K562 (cell line): ENCODE measurements at regions not wholly inside any gene's neighbourhood (a gene's known extent, or its start where the extent isn't known, plus 50 kb on each side); places are given as distances from the start of the nearest gene placed in this dataset.

Experiments used
- C11orf30 ChIP-seq: fragments of 450-650 bp; IDR thresholded peaks from 2 replicates; pipeline ENCODE4 v1.6.1; 2016; ENCODE audit warnings: low read depth, mild to moderate bottlenecking
- NCOA2 ChIP-seq, 2 experiments: fragments of 450-650 bp; IDR thresholded peaks; 2 replicates each; pipeline ENCODE4 v1.6.1; 2018; ENCODE audit warnings: mild to moderate bottlenecking in 2 of 2, moderate library complexity in 1 of 2; ENCODE audit not compliant: partially characterized antibody in 2 of 2
- NFIC ChIP-seq: fragments of 450-650 bp; IDR thresholded peaks from 2 replicates; pipeline ENCODE4 v1.6.1; 2017; ENCODE audit warnings: mild to moderate bottlenecking, inconsistent platforms
- RBBP5 ChIP-seq: fragments of 200-600 bp; sonication (generic); IDR thresholded peaks from 2 replicates; pipeline ENCODE4 v1.6.1; 2012; ENCODE audit warnings: borderline replicate concordance, mild to moderate bottlenecking, low read length, control low read depth, inconsistent platforms; ENCODE audit not compliant: insufficient read depth, poor library complexity, severe bottlenecking
- SMARCA5 ChIP-seq: fragments of 450-650 bp; IDR thresholded peaks from 2 replicates; pipeline ENCODE4 v1.6.1; 2016
- WHSC1 ChIP-seq: IDR thresholded peaks from one replicate; pipeline ENCODE4 v1.6.1; 2012; ENCODE audit warnings: low read length, control low read depth, inconsistent platforms
- TF ChIP-seq, protein P1 (sequence below): sonication (generic); formaldehyde crosslinking; IDR thresholded peaks from 2 replicates; pipeline ENCODE4 v1.8.1; 2023; ENCODE audit warnings: mild to moderate bottlenecking, missing genetic modification reagents
- TF ChIP-seq, protein P2 (sequence below), 2 experiments: fragments of 250-450 bp in 1 of 2; fragments of 450-650 bp in 1 of 2; sonication (Bioruptor Pico) in 1 of 2; IDR thresholded peaks; 2 replicates each; pipeline versions ENCODE4 v1.6.1 to v1.8.0; 2016 to 2021; ENCODE audit warnings: mild to moderate bottlenecking in 2 of 2, moderate library complexity in 2 of 2, missing compliant biosample characterization in 1 of 2, missing genetic modification characterization in 1 of 2
- TF ChIP-seq, protein P3 (sequence below): fragments of 450-650 bp; IDR thresholded peaks from 2 replicates; pipeline ENCODE4 v1.6.1; 2017; ENCODE audit warnings: antibody characterized with exemption, mild to moderate bottlenecking

DNA sequence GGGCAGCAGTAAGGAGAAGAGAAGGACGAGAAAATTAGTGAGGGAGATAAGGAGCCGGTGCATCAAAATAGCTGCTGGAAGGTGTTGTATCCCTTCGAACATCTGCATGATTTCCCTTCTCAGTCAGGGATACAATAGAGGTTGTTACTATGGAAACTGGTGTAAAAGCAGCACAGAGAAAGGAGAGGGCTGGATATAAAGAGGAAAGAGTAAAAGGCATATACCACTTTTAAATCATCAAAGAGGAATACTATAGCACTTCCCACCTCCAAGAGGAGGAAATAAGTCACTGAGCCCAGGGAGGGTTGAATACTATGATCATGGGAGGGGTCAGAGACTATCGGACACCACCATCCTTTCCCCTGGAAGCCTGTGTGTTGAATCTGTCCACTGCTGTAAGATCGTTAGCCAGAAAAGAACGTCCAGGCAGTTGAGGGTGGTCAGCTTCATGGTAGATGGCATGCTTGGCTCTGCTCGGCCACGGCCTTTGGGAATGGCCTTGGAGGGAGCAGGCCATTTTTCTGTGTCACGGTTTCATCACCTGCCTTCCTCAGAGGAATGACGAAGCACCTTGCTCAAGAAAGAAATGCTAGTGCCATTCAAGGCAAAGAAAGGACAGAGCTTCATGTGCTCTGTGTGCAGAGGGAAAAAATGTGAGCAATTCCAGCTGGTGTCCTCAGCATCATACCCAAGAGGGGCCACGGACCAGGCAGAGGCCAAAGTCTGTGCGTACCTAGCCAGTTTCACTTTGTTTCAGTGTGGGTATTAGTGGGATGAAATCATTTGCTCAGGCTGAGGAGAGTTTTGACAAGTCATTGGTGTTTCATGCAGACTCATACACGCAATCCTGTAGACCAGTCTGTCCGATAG, 64.2 kb downstream of the IRF2BP2 start (continued):
- TF ChIP-seq, protein P1, sequence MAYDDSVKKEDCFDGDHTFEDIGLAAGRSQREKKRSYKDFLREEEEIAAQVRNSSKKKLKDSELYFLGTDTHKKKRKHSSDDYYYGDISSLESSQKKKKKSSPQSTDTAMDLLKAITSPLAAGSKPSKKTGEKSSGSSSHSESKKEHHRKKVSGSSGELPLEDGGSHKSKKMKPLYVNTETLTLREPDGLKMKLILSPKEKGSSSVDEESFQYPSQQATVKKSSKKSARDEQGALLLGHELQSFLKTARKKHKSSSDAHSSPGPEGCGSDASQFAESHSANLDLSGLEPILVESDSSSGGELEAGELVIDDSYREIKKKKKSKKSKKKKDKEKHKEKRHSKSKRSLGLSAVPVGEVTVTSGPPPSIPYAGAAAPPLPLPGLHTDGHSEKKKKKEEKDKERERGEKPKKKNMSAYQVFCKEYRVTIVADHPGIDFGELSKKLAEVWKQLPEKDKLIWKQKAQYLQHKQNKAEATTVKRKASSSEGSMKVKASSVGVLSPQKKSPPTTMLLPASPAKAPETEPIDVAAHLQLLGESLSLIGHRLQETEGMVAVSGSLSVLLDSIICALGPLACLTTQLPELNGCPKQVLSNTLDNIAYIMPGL (CRISPR knock-in tag) = no peak
- no peak for TF ChIP-seq NFIC
- TF ChIP-seq, protein P2, sequence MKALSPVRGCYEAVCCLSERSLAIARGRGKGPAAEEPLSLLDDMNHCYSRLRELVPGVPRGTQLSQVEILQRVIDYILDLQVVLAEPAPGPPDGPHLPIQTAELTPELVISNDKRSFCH (CRISPR knock-in tag; IDR thresholded peaks at IDR 0.05) = no peak
- TF ChIP-seq, protein P2 (tag; IDR thresholded peaks at IDR 0.05) = peak; percentile 59
- TF ChIP-seq NCOA2 (IDR thresholded peaks at IDR 0.05; ENCODE audit: partially characterized antibody in 2 of 2) = no peak
- peak; percentile 80 for TF ChIP-seq C11orf30
- TF ChIP-seq, protein P3, sequence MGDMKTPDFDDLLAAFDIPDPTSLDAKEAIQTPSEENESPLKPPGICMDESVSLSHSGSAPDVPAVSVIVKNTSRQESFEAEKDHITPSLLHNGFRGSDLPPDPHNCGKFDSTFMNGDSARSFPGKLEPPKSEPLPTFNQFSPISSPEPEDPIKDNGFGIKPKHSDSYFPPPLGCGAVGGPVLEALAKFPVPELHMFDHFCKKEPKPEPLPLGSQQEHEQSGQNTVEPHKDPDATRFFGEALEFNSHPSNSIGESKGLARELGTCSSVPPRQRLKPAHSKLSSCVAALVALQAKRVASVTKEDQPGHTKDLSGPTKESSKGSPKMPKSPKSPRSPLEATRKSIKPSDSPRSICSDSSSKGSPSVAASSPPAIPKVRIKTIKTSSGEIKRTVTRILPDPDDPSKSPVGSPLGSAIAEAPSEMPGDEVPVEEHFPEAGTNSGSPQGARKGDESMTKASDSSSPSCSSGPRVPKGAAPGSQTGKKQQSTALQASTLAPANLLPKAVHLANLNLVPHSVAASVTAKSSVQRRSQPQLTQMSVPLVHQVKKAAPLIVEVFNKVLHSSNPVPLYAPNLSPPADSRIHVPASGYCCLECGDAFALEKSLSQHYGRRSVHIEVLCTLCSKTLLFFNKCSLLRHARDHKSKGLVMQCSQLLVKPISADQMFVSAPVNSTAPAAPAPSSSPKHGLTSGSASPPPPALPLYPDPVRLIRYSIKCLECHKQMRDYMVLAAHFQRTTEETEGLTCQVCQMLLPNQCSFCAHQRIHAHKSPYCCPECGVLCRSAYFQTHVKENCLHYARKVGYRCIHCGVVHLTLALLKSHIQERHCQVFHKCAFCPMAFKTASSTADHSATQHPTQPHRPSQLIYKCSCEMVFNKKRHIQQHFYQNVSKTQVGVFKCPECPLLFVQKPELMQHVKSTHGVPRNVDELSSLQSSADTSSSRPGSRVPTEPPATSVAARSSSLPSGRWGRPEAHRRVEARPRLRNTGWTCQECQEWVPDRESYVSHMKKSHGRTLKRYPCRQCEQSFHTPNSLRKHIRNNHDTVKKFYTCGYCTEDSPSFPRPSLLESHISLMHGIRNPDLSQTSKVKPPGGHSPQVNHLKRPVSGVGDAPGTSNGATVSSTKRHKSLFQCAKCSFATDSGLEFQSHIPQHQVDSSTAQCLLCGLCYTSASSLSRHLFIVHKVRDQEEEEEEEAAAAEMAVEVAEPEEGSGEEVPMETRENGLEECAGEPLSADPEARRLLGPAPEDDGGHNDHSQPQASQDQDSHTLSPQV = peak; percentile 88
- TF ChIP-seq RBBP5 = no peak
- peak; percentile 62 for TF ChIP-seq WHSC1
- TF ChIP-seq SMARCA5 = no peak
